IgD-negative memory B cell (primary cell): ENCODE measurements at regions not wholly inside any gene's neighbourhood (a gene's known extent, or its start where the extent isn't known, plus 50 kb on each side); places are given as distances from the start of the nearest gene placed in this dataset.

Experiments used
- H3K27ac Mint-ChIP-seq, 3 donors: one replicate each; pipeline ENCODE4 v1.8.0; 2020 to 2022; ENCODE audit warnings: mild to moderate bottlenecking in 3 of 3, mixed read lengths in 3 of 3, moderate library complexity in 1 of 3
- H3K27me3 Mint-ChIP-seq: one replicate; pipeline ENCODE4 v1.8.0; 2021; ENCODE audit warnings: mixed read lengths
- H3K36me3 Mint-ChIP-seq: one replicate; pipeline ENCODE4 v1.8.0; 2020; ENCODE audit warnings: mild to moderate bottlenecking, mixed read lengths
- H3K4me1 Mint-ChIP-seq, 3 donors: one replicate each; pipeline ENCODE4 v1.8.0; 2020 to 2022; ENCODE audit warnings: mixed read lengths in 3 of 3, mild to moderate bottlenecking in 1 of 3
- H3K4me3 Mint-ChIP-seq, 4 donors: one replicate each; pipeline ENCODE4 v1.8.0; 2020 to 2022; ENCODE audit warnings: mild to moderate bottlenecking in 4 of 4, mixed read lengths in 4 of 4, moderate library complexity in 3 of 4
- H3K9me3 Mint-ChIP-seq, 3 donors: one replicate each; pipeline ENCODE4 v1.8.0; 2020 to 2021; ENCODE audit warnings: mixed read lengths in 3 of 3, mild to moderate bottlenecking in 1 of 3

GRCh38 chr3:182063742-182064141 is 352.0 kb downstream of the SOX2 start:
- no peak overlapping the region for H3K27ac Mint-ChIP-seq
- no peaks in the 10 kb centered on the region for H3K27me3 Mint-ChIP-seq
- H3K36me3 Mint-ChIP-seq = no peaks in the 10 kb centered on the region
- H3K4me3 Mint-ChIP-seq = no peak overlapping the region
- no peaks in the 10 kb centered on the region for H3K4me1 Mint-ChIP-seq
- no peaks in the 10 kb centered on the region for H3K9me3 Mint-ChIP-seq

- H3K27ac Mint-ChIP-seq = no peak overlapping the region
- H3K27me3 Mint-ChIP-seq = peaks cover 2% of the 10 kb centered on the region
- no peaks in the 10 kb centered on the region for H3K4me1 Mint-ChIP-seq
- no peaks in the 10 kb centered on the region for H3K9me3 Mint-ChIP-seq
- no peak overlapping the region for H3K4me3 Mint-ChIP-seq
- no peaks in the 10 kb centered on the region for H3K36me3 Mint-ChIP-seq
Observed at GRCh38 chr3:182067423-182067822, 355.7 kb downstream of the SOX2 start.

GRCh38 chr3:182078316-182078715 is 366.6 kb downstream of the SOX2 start:
- H3K9me3 Mint-ChIP-seq = peaks cover 0 to 2% (median 0%) of the 10 kb centered on the region in 3 donors
- no peaks in the 10 kb centered on the region for H3K36me3 Mint-ChIP-seq
- peaks cover 6% of the 10 kb centered on the region for H3K27me3 Mint-ChIP-seq
- no peak overlapping the region for H3K4me3 Mint-ChIP-seq
- H3K27ac Mint-ChIP-seq = no peak overlapping the region
- no peaks in the 10 kb centered on the region for H3K4me1 Mint-ChIP-seq

GRCh38 chr3:182078929-182079328 is 367.2 kb downstream of the SOX2 start:
- Mint-ChIP-seq H3K27ac (no peak overlapping the region), H3K4me3 (no peak overlapping the region), H3K27me3 (peaks cover 6% of the 10 kb centered on the region), H3K9me3 (peaks cover 0 to 2% (median 0%) of the 10 kb centered on the region in 3 donors), H3K36me3 (peaks cover 2% of the 10 kb centered on the region), H3K4me1 (no peaks in the 10 kb centered on the region)

- H3K27ac Mint-ChIP-seq = no peak overlapping the region
- no peaks in the 10 kb centered on the region for H3K9me3 Mint-ChIP-seq
- H3K4me1 Mint-ChIP-seq = no peaks in the 10 kb centered on the region
- H3K4me3 Mint-ChIP-seq = no peak overlapping the region
- H3K36me3 Mint-ChIP-seq = peaks cover 2% of the 10 kb centered on the region
- H3K27me3 Mint-ChIP-seq = peaks cover 6% of the 10 kb centered on the region
Observed at GRCh38 chr3:182081096-182081495, 369.4 kb downstream of the SOX2 start.

- H3K27me3 Mint-ChIP-seq = peaks cover 6% of the 10 kb centered on the region
- peaks cover 2% of the 10 kb centered on the region for H3K36me3 Mint-ChIP-seq
- no peaks in the 10 kb centered on the region for H3K4me1 Mint-ChIP-seq
- H3K27ac Mint-ChIP-seq = no peak overlapping the region
- peaks cover 0 to 3% (median 0%) of the 10 kb centered on the region in 3 donors for H3K9me3 Mint-ChIP-seq
- H3K4me3 Mint-ChIP-seq = no peak overlapping the region
Observed at GRCh38 chr3:182083112-182083511, 371.4 kb downstream of the SOX2 start.

GRCh38 chr3:182092662-182093262 is 381.0 kb downstream of the SOX2 start:
- no peak overlapping the region for H3K4me3 Mint-ChIP-seq
- H3K4me1 Mint-ChIP-seq = peaks cover 0 to 4% (median 0%) of the 10 kb centered on the region in 3 donors
- no peak overlapping the region for H3K27ac Mint-ChIP-seq
- H3K27me3 Mint-ChIP-seq = peaks cover 2% of the 10 kb centered on the region
- H3K9me3 Mint-ChIP-seq = peaks cover 0 to 8% (median 3%) of the 10 kb centered on the region in 3 donors
- no peaks in the 10 kb centered on the region for H3K36me3 Mint-ChIP-seq

- H3K27ac Mint-ChIP-seq = no peak overlapping the region
Observed at GRCh38 chr3:182094321-182094720, 382.6 kb downstream of the SOX2 start.

GRCh38 chr3:182104881-182105280 is 393.2 kb downstream of the SOX2 start:
- no peaks in the 10 kb centered on the region for H3K4me1 Mint-ChIP-seq
- H3K4me3 Mint-ChIP-seq = no peak overlapping the region
- no peaks in the 10 kb centered on the region for H3K27me3 Mint-ChIP-seq
- no peaks in the 10 kb centered on the region for H3K36me3 Mint-ChIP-seq
- H3K9me3 Mint-ChIP-seq = peaks cover 0 to 2% (median 1%) of the 10 kb centered on the region in 3 donors
- no peak overlapping the region for H3K27ac Mint-ChIP-seq

More at GRCh38 chr3:182094321-182094720, 382.6 kb downstream of the SOX2 start:
- peaks cover 2% of the 10 kb centered on the region for H3K27me3 Mint-ChIP-seq
- H3K4me1 Mint-ChIP-seq = peaks cover 0 to 4% (median 0%) of the 10 kb centered on the region in 3 donors
- no peak overlapping the region for H3K4me3 Mint-ChIP-seq
- H3K36me3 Mint-ChIP-seq = no peaks in the 10 kb centered on the region
- peaks cover 0 to 8% (median 0%) of the 10 kb centered on the region in 3 donors for H3K9me3 Mint-ChIP-seq

GRCh38 chr3:182105875-182106274 is 394.1 kb downstream of the SOX2 start:
- H3K4me3 Mint-ChIP-seq = no peak overlapping the region
- H3K36me3 Mint-ChIP-seq = no peaks in the 10 kb centered on the region
- H3K9me3 Mint-ChIP-seq = peaks cover 0 to 5% (median 1%) of the 10 kb centered on the region in 3 donors
- no peak overlapping the region for H3K27ac Mint-ChIP-seq
- no peaks in the 10 kb centered on the region for H3K4me1 Mint-ChIP-seq
- H3K27me3 Mint-ChIP-seq = no peaks in the 10 kb centered on the region

GRCh38 chr3:182108371-182108770 is 396.6 kb downstream of the SOX2 start:
- no peak overlapping the region for H3K4me3 Mint-ChIP-seq
- no peaks in the 10 kb centered on the region for H3K36me3 Mint-ChIP-seq
- peaks cover 0 to 7% (median 0%) of the 10 kb centered on the region in 3 donors for H3K9me3 Mint-ChIP-seq
- no peak overlapping the region for H3K27ac Mint-ChIP-seq
- H3K4me1 Mint-ChIP-seq = no peaks in the 10 kb centered on the region
- no peaks in the 10 kb centered on the region for H3K27me3 Mint-ChIP-seq

GRCh38 chr3:182111967-182112366 is 400.2 kb downstream of the SOX2 start:
- no peak overlapping the region for H3K4me3 Mint-ChIP-seq
- no peak overlapping the region for H3K27ac Mint-ChIP-seq
- no peaks in the 10 kb centered on the region for H3K36me3 Mint-ChIP-seq
- no peaks in the 10 kb centered on the region for H3K27me3 Mint-ChIP-seq
- H3K9me3 Mint-ChIP-seq = peaks cover 0 to 6% (median 4%) of the 10 kb centered on the region in 3 donors
- H3K4me1 Mint-ChIP-seq = no peaks in the 10 kb centered on the region

GRCh38 chr3:182115328-182116015 is 403.7 kb downstream of the SOX2 start:
- H3K4me3 Mint-ChIP-seq = no peak overlapping the region
- H3K27ac Mint-ChIP-seq = no peak overlapping the region
- H3K36me3 Mint-ChIP-seq = no peaks in the 10 kb centered on the region
- H3K9me3 Mint-ChIP-seq = peaks cover 0 to 6% (median 4%) of the 10 kb centered on the region in 3 donors
- no peaks in the 10 kb centered on the region for H3K4me1 Mint-ChIP-seq
- H3K27me3 Mint-ChIP-seq = no peaks in the 10 kb centered on the region

GRCh38 chr3:182116386-182116785 is 404.7 kb downstream of the SOX2 start:
- Mint-ChIP-seq H3K36me3 (no peaks in the 10 kb centered on the region), H3K4me3 (no peak overlapping the region), H3K4me1 (no peaks in the 10 kb centered on the region), H3K9me3 (peaks cover 0 to 4% (median 4%) of the 10 kb centered on the region in 3 donors), H3K27me3 (no peaks in the 10 kb centered on the region), H3K27ac (no peak overlapping the region)

- Mint-ChIP-seq H3K9me3 (peaks cover 0 to 4% (median 2%) of the 10 kb centered on the region in 3 donors), H3K27me3 (no peaks in the 10 kb centered on the region), H3K4me1 (no peaks in the 10 kb centered on the region), H3K36me3 (no peaks in the 10 kb centered on the region), H3K27ac (no peak overlapping the region), H3K4me3 (no peak overlapping the region)
Observed at GRCh38 chr3:182117131-182117530, 405.4 kb downstream of the SOX2 start.

GRCh38 chr3:182117583-182117982 is 405.9 kb downstream of the SOX2 start:
- H3K27me3 Mint-ChIP-seq = no peaks in the 10 kb centered on the region
- peaks cover 0 to 4% (median 2%) of the 10 kb centered on the region in 3 donors for H3K9me3 Mint-ChIP-seq
- H3K27ac Mint-ChIP-seq = no peak overlapping the region
- no peaks in the 10 kb centered on the region for H3K36me3 Mint-ChIP-seq
- no peak overlapping the region for H3K4me3 Mint-ChIP-seq
- no peaks in the 10 kb centered on the region for H3K4me1 Mint-ChIP-seq
